ENCODE measurements at regions not wholly inside any gene's neighbourhood (a gene's known extent, or its start where the extent isn't known, plus 50 kb on each side); places are given as distances from the start of the nearest gene placed in this dataset.

DNA sequence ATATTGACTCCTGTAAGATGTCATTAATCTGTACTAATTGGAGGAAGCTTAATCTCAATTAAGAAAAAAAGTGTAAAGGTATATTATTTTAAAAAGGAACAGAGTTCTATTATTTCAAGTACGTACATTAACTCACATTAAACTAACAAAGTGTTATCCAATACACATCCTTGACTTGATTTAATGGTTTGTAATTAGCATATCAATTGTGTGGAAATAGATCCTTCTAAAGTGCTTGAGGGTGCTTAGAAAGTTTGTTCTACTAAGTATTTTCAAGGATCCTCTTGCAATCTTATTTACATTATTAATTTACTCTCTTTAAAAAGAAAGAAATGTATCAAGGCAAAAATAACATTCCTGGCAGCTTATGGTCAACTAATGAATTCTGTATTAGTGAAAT, 720.3 kb downstream of the KCNJ3 start:
- Histone ChIP-seq H3K4me3 (ENCODE audit: insufficient read depth, low read depth, low read length) (no peak overlapping the region), H4K20me1 (ENCODE audit: insufficient read depth, low read length) (no peaks in the 10 kb centered on the region), H3K79me2 (ENCODE audit: insufficient read depth, low read length) (no peaks in the 10 kb centered on the region), H3K9ac (ENCODE audit: low read length) (no peak overlapping the region), H3K9me3 (ENCODE audit: insufficient read depth, low read depth, low read length) (peaks cover 4% of the 10 kb centered on the region), H3K4me1 (ENCODE audit: insufficient read depth, low read length) (no peaks in the 10 kb centered on the region), H3K27ac (ENCODE audit: low read depth, low read length) (no peak overlapping the region), H3K36me3 (ENCODE audit: insufficient read depth, low read length) (no peaks in the 10 kb centered on the region), H3K27me3 (ENCODE audit: insufficient read depth, low read length) (no peaks in the 10 kb centered on the region), H2AFZ (ENCODE audit: low read depth, low read length) (no peak overlapping the region), H3K4me2 (ENCODE audit: low read length) (no peak overlapping the region)
- no peak overlapping the region for H3K27ac Mint-ChIP-seq (ENCODE audit: unreplicated experiment)
- H3K4me1 Mint-ChIP-seq (ENCODE audit: low read depth, unreplicated experiment) = no peaks in the 10 kb centered on the region
- H3K9me3 Mint-ChIP-seq (ENCODE audit: unreplicated experiment) = no peaks in the 10 kb centered on the region
- no peaks in the 10 kb centered on the region for H3K27me3 Mint-ChIP-seq (ENCODE audit: low read depth, unreplicated experiment)
- DNase-seq (ENCODE audit: low read depth) (no peak), FAIRE-seq (no peak)
- no peaks in the 10 kb centered on the region for H3K36me3 Mint-ChIP-seq (ENCODE audit: low read depth, unreplicated experiment)
- H3K4me3 Mint-ChIP-seq (ENCODE audit: unreplicated experiment) = no peak overlapping the region
- TF ChIP-seq, protein P1, sequence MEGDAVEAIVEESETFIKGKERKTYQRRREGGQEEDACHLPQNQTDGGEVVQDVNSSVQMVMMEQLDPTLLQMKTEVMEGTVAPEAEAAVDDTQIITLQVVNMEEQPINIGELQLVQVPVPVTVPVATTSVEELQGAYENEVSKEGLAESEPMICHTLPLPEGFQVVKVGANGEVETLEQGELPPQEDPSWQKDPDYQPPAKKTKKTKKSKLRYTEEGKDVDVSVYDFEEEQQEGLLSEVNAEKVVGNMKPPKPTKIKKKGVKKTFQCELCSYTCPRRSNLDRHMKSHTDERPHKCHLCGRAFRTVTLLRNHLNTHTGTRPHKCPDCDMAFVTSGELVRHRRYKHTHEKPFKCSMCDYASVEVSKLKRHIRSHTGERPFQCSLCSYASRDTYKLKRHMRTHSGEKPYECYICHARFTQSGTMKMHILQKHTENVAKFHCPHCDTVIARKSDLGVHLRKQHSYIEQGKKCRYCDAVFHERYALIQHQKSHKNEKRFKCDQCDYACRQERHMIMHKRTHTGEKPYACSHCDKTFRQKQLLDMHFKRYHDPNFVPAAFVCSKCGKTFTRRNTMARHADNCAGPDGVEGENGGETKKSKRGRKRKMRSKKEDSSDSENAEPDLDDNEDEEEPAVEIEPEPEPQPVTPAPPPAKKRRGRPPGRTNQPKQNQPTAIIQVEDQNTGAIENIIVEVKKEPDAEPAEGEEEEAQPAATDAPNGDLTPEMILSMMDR (IDR thresholded peaks at IDR 0.05; ENCODE audit: insufficient read depth, low read depth, low read length) = no peak
- no peak for TF ChIP-seq EZH2 (IDR thresholded peaks at IDR 0.05; ENCODE audit: insufficient read depth, low read length)

- H3K4me1 Mint-ChIP-seq (ENCODE audit: low read depth, unreplicated experiment) = no peaks in the 10 kb centered on the region
- Histone ChIP-seq H3K9me3 (ENCODE audit: insufficient read depth, low read depth, low read length) (peaks cover 4% of the 10 kb centered on the region), H3K4me3 (ENCODE audit: insufficient read depth, low read depth, low read length) (no peak overlapping the region), H3K79me2 (ENCODE audit: insufficient read depth, low read length) (no peaks in the 10 kb centered on the region), H2AFZ (ENCODE audit: low read depth, low read length) (no peak overlapping the region), H3K4me2 (ENCODE audit: low read length) (no peak overlapping the region), H4K20me1 (ENCODE audit: insufficient read depth, low read length) (no peaks in the 10 kb centered on the region), H3K36me3 (ENCODE audit: insufficient read depth, low read length) (no peaks in the 10 kb centered on the region), H3K4me1 (ENCODE audit: insufficient read depth, low read length) (no peaks in the 10 kb centered on the region), H3K9ac (ENCODE audit: low read length) (no peak overlapping the region), H3K27me3 (ENCODE audit: insufficient read depth, low read length) (no peaks in the 10 kb centered on the region), H3K27ac (ENCODE audit: low read depth, low read length) (no peak overlapping the region)
- no peaks in the 10 kb centered on the region for H3K36me3 Mint-ChIP-seq (ENCODE audit: low read depth, unreplicated experiment)
- FAIRE-seq (no peak), DNase-seq (ENCODE audit: low read depth) (no peak)
- TF ChIP-seq, protein P1 (IDR thresholded peaks at IDR 0.05; ENCODE audit: insufficient read depth, low read depth, low read length) = no peak
- TF ChIP-seq EZH2 (IDR thresholded peaks at IDR 0.05; ENCODE audit: insufficient read depth, low read length) = no peak
- no peaks in the 10 kb centered on the region for H3K27me3 Mint-ChIP-seq (ENCODE audit: low read depth, unreplicated experiment)
- H3K9me3 Mint-ChIP-seq (ENCODE audit: unreplicated experiment) = no peaks in the 10 kb centered on the region
- H3K27ac Mint-ChIP-seq (ENCODE audit: unreplicated experiment) = no peak overlapping the region
- no peak overlapping the region for H3K4me3 Mint-ChIP-seq (ENCODE audit: unreplicated experiment)
Observed at GRCh38 chr2:155412598-155412997, 714.1 kb downstream of the KCNJ3 start.

- Histone ChIP-seq H3K9me3 (ENCODE audit: insufficient read depth, low read depth, low read length) (peaks cover 6% of the 10 kb centered on the region), H2AFZ (ENCODE audit: low read depth, low read length) (no peak overlapping the region), H3K79me2 (ENCODE audit: insufficient read depth, low read length) (no peaks in the 10 kb centered on the region), H4K20me1 (ENCODE audit: insufficient read depth, low read length) (no peaks in the 10 kb centered on the region), H3K36me3 (ENCODE audit: insufficient read depth, low read length) (no peaks in the 10 kb centered on the region), H3K27ac (ENCODE audit: low read depth, low read length) (no peak overlapping the region), H3K4me2 (ENCODE audit: low read length) (no peak overlapping the region), H3K9ac (ENCODE audit: low read length) (no peak overlapping the region), H3K4me3 (ENCODE audit: insufficient read depth, low read depth, low read length) (no peak overlapping the region), H3K4me1 (ENCODE audit: insufficient read depth, low read length) (no peaks in the 10 kb centered on the region), H3K27me3 (ENCODE audit: insufficient read depth, low read length) (no peaks in the 10 kb centered on the region)
- Mint-ChIP-seq H3K4me1 (ENCODE audit: low read depth, unreplicated experiment) (no peaks in the 10 kb centered on the region), H3K27me3 (ENCODE audit: low read depth, unreplicated experiment) (no peaks in the 10 kb centered on the region), H3K4me3 (ENCODE audit: unreplicated experiment) (no peak overlapping the region), H3K36me3 (ENCODE audit: low read depth, unreplicated experiment) (no peaks in the 10 kb centered on the region), H3K9me3 (ENCODE audit: unreplicated experiment) (peaks cover 12% of the 10 kb centered on the region), H3K27ac (ENCODE audit: unreplicated experiment) (no peak overlapping the region)
- DNase-seq (ENCODE audit: low read depth) = no peak
- TF ChIP-seq, protein P1 (IDR thresholded peaks at IDR 0.05; ENCODE audit: insufficient read depth, low read depth, low read length) = no peak
- TF ChIP-seq EZH2 (IDR thresholded peaks at IDR 0.05; ENCODE audit: insufficient read depth, low read length) = no peak
- no peak for FAIRE-seq
Observed at GRCh38 chr2:155404433-155405002, 706.0 kb downstream of the KCNJ3 start.

Measured in astrocyte (in vitro differentiated cells and primary cell).